Upper lobe of right lung (tissue), 1 donor: ENCODE measurements at regions not wholly inside any gene's neighbourhood (a gene's known extent, or its start where the extent isn't known, plus 50 kb on each side); places are given as distances from the start of the nearest gene placed in this dataset.
"Not testable (repeated sequence)": the region's sequence is repeated elsewhere in the genome, so short reads cannot be mapped to it uniquely, and the experiment has no call there.

Experiments used
- ATAC-seq: fragments of 200-7000 bp; cut with Tn5 transposase; one replicate; pipeline ENCODE4 v1.9.1; 2020; ENCODE audit warnings: mild to moderate bottlenecking, moderate library complexity
- DNase-seq: peaks from one replicate; pipeline ENCODE4 v3.0.0-alpha.2; 2020
- H3K27ac ChIP-seq: fragments of 200-600 bp; one replicate; pipeline ENCODE4 v1.8.0; 2022
- H3K27me3 ChIP-seq: fragments of 200-600 bp; one replicate; pipeline ENCODE4 v1.8.0; 2022; ENCODE audit warnings: mild to moderate bottlenecking
- H3K36me3 ChIP-seq: fragments of 200-600 bp; one replicate; pipeline ENCODE4 v1.8.0; 2022
- H3K4me1 ChIP-seq: fragments of 200-600 bp; one replicate; pipeline ENCODE4 v1.8.0; 2022
- H3K4me3 ChIP-seq: fragments of 200-600 bp; one replicate; pipeline ENCODE4 v1.8.0; 2022; ENCODE audit warnings: mild to moderate bottlenecking
- H3K9me3 ChIP-seq: fragments of 200-600 bp; one replicate; pipeline ENCODE4 v1.8.0; 2022
- intact Hi-C: fragments of 100-400 bp; cut with DNase I; formaldehyde crosslinking; loops from one replicate; pipeline ENCODE4 v1.11.0; 2022
- donor health status: DM: no; HTN: yes; CAD: no; lungs with severe emphysema.

DNA sequence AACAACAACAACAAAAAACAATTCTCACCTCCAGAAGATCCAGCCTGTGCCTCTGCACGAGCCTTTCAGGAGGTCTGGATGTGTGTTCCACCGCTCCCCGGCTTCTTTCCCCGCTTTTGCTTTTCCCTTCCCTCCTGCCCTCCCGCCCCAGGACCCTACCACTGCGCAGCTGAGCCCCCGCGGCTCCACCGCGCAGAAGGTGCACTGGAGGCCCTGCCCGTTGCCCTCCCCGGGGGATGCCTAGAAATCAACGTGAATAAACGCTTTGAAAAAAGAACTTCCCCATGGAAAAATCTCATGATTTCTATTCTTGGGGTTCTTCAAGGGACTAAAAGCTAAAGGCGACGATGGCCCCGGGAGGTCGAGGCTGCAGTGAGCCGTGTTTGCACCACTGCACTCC is 164.3 kb upstream of the NOTCH2NLA start:
- H3K27ac ChIP-seq, ATAC-seq, H3K27me3 ChIP-seq, H3K36me3 ChIP-seq, H3K4me1 ChIP-seq, H3K9me3 ChIP-seq, intact Hi-C loops, DNase-seq, H3K4me3 ChIP-seq: not testable (repeated sequence)

- H3K36me3 ChIP-seq, H3K27me3 ChIP-seq, ATAC-seq, H3K9me3 ChIP-seq, H3K4me3 ChIP-seq, intact Hi-C loops, DNase-seq, H3K27ac ChIP-seq, H3K4me1 ChIP-seq: not testable (repeated sequence)
These were observed 160.4 kb upstream of the NOTCH2NLA start for GRCh38 chr1:146389178-146389577.

DNA sequence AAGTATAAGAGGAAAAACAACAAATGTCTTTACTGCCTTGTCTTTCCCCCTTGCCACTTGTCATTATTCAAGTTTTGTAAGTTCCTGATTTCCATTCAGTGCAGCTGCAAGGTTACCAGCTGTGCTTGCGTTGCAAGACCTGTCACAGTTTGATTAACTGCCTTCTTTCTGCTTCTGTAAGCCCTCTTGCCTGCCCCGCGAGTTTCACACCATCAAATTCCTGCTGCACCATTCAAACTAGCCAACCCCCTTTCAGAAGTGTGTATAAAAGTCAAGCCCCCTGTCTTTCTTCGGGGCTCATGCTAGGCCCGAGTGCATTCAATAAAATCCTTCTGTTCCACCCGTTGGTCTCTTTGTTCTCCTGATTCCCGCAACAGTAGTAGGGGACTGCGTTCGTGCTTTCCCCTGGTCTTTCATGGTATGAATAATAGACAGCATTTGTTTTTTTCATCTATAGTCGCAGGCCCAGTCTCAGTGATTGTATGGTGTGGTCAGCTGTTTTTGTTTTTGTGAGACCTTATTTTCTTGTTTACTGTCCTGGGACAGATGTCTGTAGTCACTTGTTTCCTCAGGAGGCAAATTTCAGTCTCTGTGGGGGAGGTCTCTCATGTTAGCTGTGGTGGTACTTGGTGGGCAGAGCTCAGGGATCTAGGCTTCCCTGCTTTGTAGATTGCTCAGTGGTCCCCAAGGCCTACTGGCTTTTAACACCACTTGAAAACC is 159.1 kb upstream of the NOTCH2NLA start:
- H3K9me3 ChIP-seq, DNase-seq, H3K4me1 ChIP-seq, ATAC-seq, H3K4me3 ChIP-seq, H3K36me3 ChIP-seq, intact Hi-C loops, H3K27me3 ChIP-seq: not testable (repeated sequence)
- peak overlapping the region; percentile 96 for H3K27ac ChIP-seq

- H3K9me3 ChIP-seq, intact Hi-C loops, H3K27me3 ChIP-seq, H3K36me3 ChIP-seq, H3K4me1 ChIP-seq: not testable (repeated sequence)
- DNase-seq (peak; percentile 83), ATAC-seq (peak; percentile 99)
- Histone ChIP-seq H3K4me3 (peak overlapping the region; percentile 62), H3K27ac (peak overlapping the region; percentile 96)
These were observed 158.3 kb upstream of the NOTCH2NLA start for GRCh38 chr1:146386851-146387749.

DNA sequence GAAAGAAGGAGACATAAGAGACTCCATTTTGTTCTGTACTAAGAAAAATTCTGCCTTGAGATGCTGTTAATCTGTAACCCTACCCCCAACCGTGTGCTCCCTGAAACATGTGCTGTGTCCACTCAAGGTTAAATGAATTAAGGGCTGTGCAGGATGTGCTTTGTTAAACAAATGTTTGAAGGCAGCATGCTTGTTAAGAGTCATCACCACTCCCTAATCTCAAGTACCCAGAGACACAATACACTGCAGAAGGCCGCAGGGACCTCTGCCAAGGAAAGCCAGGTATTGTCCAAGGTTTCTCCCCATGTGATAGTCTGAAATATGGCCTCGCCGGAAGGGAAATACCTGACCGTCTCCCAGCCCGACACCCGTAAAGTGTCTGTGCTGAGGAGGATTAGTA is 152.4 kb upstream of the NOTCH2NLA start:
- H3K4me1 ChIP-seq, DNase-seq, H3K4me3 ChIP-seq, H3K9me3 ChIP-seq, H3K27ac ChIP-seq, ATAC-seq, H3K36me3 ChIP-seq, H3K27me3 ChIP-seq, intact Hi-C loops: not testable (repeated sequence)

- DNase-seq (peak; percentile 79), ATAC-seq (peak; percentile 96)
- H3K9me3 ChIP-seq, intact Hi-C loops, H3K27me3 ChIP-seq, H3K4me1 ChIP-seq, H3K36me3 ChIP-seq: not testable (repeated sequence)
- H3K27ac ChIP-seq, result peak overlapping the region; percentile 91
- peak overlapping the region; percentile 45 for H3K4me3 ChIP-seq
These were observed 148.1 kb upstream of the NOTCH2NLA start for GRCh38 chr1:146376708-146377496.

GRCh38 chr1:146376309-146376707 is 147.5 kb upstream of the NOTCH2NLA start:
- H3K27me3 ChIP-seq, intact Hi-C loops, H3K4me1 ChIP-seq, H3K36me3 ChIP-seq, H3K9me3 ChIP-seq: not testable (repeated sequence)
- ATAC-seq (peak; percentile 92), DNase-seq (peak; percentile 92)
- Histone ChIP-seq H3K4me3 (peak overlapping the region; percentile 36), H3K27ac (peak overlapping the region; percentile 42)

- H3K4me1 ChIP-seq, H3K27me3 ChIP-seq, H3K4me3 ChIP-seq, ATAC-seq, H3K36me3 ChIP-seq, DNase-seq, H3K9me3 ChIP-seq, H3K27ac ChIP-seq, intact Hi-C loops: not testable (repeated sequence)
These were observed 146.3 kb upstream of the NOTCH2NLA start for GRCh38 chr1:146375108-146375507.

DNA sequence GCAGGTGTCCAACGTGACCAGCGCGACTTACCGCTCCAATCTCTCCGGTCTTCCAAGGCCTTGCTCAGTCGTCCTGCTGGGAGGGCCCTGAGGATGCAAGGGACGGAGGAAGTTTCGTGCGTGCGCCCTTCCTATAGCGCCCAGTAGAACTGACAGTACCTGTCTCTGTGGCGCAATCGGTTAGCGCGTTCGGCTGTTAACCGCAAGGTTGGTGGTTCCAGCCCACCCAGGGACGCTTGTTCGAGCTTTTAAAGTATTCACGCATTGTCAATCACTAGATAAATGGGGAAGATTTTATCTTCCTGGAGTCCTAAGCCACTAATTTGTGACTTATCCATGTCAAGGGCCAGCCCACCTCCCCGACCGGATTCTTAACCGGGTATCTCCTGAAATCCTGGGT is 141.1 kb upstream of the NOTCH2NLA start:
- ATAC-seq, intact Hi-C loops, H3K9me3 ChIP-seq, H3K36me3 ChIP-seq, H3K27me3 ChIP-seq, H3K4me1 ChIP-seq: not testable (repeated sequence)
- DNase-seq, result peak; percentile 75
- Histone ChIP-seq H3K27ac (peak overlapping the region; percentile 63), H3K4me3 (peak overlapping the region; percentile 45)

DNA sequence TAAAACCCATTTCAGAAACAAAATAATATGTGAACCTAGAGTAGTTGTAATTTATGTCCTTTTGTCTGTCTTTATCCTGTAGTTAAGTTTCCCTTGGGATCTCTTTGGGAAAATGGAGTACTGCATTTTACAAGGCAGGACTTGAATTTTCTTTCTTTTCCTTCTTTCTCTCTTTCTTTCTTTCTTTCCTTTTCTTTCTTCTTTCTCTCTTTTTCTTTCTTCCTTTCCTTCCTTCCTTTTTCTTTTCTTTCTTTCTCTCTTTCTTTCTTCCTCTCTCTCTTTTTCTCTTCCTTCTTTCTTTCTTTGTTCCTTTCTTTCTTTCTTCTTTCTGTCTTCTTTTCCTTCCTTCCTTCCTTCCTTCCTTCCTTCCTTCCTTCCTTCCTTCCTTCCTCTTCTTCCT is 126.6 kb upstream of the NOTCH2NLA start:
- intact Hi-C loops, H3K4me1 ChIP-seq, H3K9me3 ChIP-seq, H3K27ac ChIP-seq, ATAC-seq, DNase-seq, H3K36me3 ChIP-seq, H3K27me3 ChIP-seq, H3K4me3 ChIP-seq: not testable (repeated sequence)

GRCh38 chr1:146326863-146327262 is 98.0 kb upstream of the NOTCH2NLA start:
- intact Hi-C loops, DNase-seq, H3K4me1 ChIP-seq, H3K36me3 ChIP-seq, H3K9me3 ChIP-seq, H3K27ac ChIP-seq, H3K27me3 ChIP-seq, ATAC-seq, H3K4me3 ChIP-seq: not testable (repeated sequence)

- H3K27me3 ChIP-seq, H3K27ac ChIP-seq, H3K36me3 ChIP-seq, H3K4me3 ChIP-seq, H3K9me3 ChIP-seq, intact Hi-C loops, H3K4me1 ChIP-seq, ATAC-seq, DNase-seq: not testable (repeated sequence)
These were observed 95.6 kb upstream of the NOTCH2NLA start for GRCh38 chr1:146324463-146324862.

DNA sequence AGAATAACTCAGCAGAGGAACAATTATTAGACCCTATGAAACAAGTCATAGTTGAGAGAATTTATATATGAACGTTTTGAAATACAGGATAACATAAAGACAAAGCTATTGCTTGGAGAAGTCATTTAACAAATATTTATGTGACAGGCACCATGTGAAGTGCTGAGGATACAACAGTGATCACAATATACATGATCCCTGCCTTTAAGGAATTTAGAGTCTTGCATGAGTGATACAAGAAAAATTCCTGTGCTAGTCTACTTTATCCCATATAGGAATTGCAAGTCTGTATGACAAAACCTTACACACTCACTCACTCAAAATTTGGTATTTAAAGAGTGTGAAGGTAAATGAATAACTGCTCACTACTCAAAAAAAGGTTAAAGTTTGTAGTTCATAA is 94.5 kb upstream of the NOTCH2NLA start:
- intact Hi-C loops, H3K4me3 ChIP-seq, H3K27me3 ChIP-seq, H3K27ac ChIP-seq, H3K4me1 ChIP-seq, DNase-seq, H3K36me3 ChIP-seq, H3K9me3 ChIP-seq, ATAC-seq: not testable (repeated sequence)

GRCh38 chr1:146322893-146323292 is 94.1 kb upstream of the NOTCH2NLA start:
- ATAC-seq, result peak; percentile 88
- H3K27me3 ChIP-seq, H3K27ac ChIP-seq, H3K36me3 ChIP-seq, intact Hi-C loops, H3K4me3 ChIP-seq, DNase-seq, H3K9me3 ChIP-seq, H3K4me1 ChIP-seq: not testable (repeated sequence)
